GM19328 (cell line): ENCODE measurements at regions not wholly inside any gene's neighbourhood (a gene's known extent, or its start where the extent isn't known, plus 50 kb on each side); places are given as distances from the start of the nearest gene placed in this dataset.
"Not testable (repeated sequence)": the region's sequence is repeated elsewhere in the genome, so short reads cannot be mapped to it uniquely, and the experiment has no call there.

Experiments
- ATAC-seq: cut with Tn5 transposase; IDR thresholded peaks from one replicate; pipeline ENCODE4 v1.9.1; 2021; ENCODE audit warnings: mild to moderate bottlenecking, moderate library complexity; ENCODE audit not compliant: unreplicated experiment

GRCh38 chr2:61774351-61774750 lies 79.5 kb downstream of the FAM161A start:
- ATAC-seq, result no peak

GRCh38 chr2:61771904-61772845 lies 81.7 kb downstream of the FAM161A start:
- no peak for ATAC-seq

GRCh38 chr2:61770746-61771145 lies 83.1 kb downstream of the FAM161A start:
- ATAC-seq, result no peak

GRCh38 chr2:61770298-61770697 lies 83.6 kb downstream of the FAM161A start:
- ATAC-seq, result no peak

GRCh38 chr2:61769093-61769675 lies 84.7 kb downstream of the FAM161A start:
- no peak for ATAC-seq

- peak; percentile 99 for ATAC-seq
Observed at GRCh38 chr2:61764035-61764800, 89.6 kb downstream of the FAM161A start.

- ATAC-seq, result no peak
Observed at GRCh38 chr2:61763605-61764034, 90.2 kb downstream of the FAM161A start.

- no peak for ATAC-seq
Observed at GRCh38 chr2:61762292-61762691, 91.6 kb downstream of the FAM161A start.

- ATAC-seq, result no peak
Observed at GRCh38 chr2:61759718-61760117, 94.1 kb downstream of the FAM161A start.

- ATAC-seq, result no peak
Observed at GRCh38 chr2:61759005-61759404, 94.9 kb downstream of the FAM161A start.

- no peak for ATAC-seq
Observed at GRCh38 chr2:61758159-61758558, 95.7 kb downstream of the FAM161A start.

GRCh38 chr2:61753512-61753911 lies 100.3 kb downstream of the FAM161A start:
- ATAC-seq, result no peak

GRCh38 chr2:61750624-61751023 lies 103.2 kb downstream of the FAM161A start:
- no peak for ATAC-seq

GRCh38 chr2:61742955-61743354 lies 110.9 kb downstream of the FAM161A start:
- ATAC-seq, result no peak

- no peak for ATAC-seq
Observed at GRCh38 chr2:61737841-61738240, 116.0 kb downstream of the FAM161A start.

- ATAC-seq, result no peak
Observed at GRCh38 chr2:61736953-61737352, 116.9 kb downstream of the FAM161A start.

- ATAC-seq, result no peak
Observed at GRCh38 chr2:61733563-61733962, 120.3 kb downstream of the FAM161A start.

- ATAC-seq, result no peak
Observed at GRCh38 chr2:61732787-61733186, 121.1 kb downstream of the FAM161A start.

- no peak for ATAC-seq
Observed at GRCh38 chr2:61727746-61728145, 126.1 kb downstream of the FAM161A start.

GRCh38 chr2:61726456-61727209 lies 127.2 kb downstream of the FAM161A start:
- no peak for ATAC-seq

GRCh38 chr2:61723364-61723763 lies 130.5 kb downstream of the FAM161A start:
- not testable (repeated sequence) for ATAC-seq
